D341Med (cell line): ENCODE measurements at regions not wholly inside any gene's neighbourhood (a gene's known extent, or its start where the extent isn't known, plus 50 kb on each side); places are given as distances from the start of the nearest gene placed in this dataset.

ENCODE experiments used
- DNase-seq: peaks from one replicate; pipeline ENCODE4 v3.0.0; 2012; ENCODE audit warnings: low spot score

DNA sequence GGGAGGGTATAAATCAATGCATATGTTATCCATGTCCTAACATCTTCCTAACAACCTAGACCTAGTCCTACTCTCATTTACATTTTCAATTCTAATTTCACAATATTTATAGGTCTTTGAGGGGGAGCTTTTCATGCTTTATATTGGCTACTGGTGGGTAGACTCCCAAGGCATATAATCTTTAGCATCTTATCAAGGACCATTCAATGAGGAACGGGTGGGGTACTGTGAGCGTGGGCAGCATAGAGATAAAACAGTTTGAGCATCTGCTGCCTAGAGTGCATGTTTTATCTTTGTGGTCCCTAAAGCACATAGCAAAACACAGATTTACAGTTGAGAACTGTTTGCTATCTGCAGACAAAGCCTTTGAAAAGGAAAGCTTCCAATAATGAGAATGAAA lies 427.6 kb upstream of the WWC1 start:
- DNase-seq: no peak

DNA sequence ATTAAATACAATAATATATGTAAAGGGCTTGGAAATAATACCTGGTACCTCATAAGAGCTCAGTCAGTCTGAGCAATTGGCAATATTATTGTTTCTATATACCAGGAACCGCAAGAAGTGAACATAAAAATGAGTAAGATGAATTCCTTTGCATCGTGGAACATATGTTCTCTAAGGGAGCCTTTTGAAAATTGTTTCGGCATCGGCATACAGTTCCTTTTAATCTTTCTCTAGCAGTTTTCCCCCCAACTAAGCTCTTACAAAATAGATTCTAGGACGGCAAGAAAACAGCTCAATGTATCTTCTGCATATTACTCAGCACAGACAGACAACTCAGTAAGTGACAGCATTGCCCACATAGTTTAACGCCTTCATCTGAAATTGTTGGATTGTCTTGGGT lies 426.6 kb upstream of the WWC1 start:
- DNase-seq: no peak

DNA sequence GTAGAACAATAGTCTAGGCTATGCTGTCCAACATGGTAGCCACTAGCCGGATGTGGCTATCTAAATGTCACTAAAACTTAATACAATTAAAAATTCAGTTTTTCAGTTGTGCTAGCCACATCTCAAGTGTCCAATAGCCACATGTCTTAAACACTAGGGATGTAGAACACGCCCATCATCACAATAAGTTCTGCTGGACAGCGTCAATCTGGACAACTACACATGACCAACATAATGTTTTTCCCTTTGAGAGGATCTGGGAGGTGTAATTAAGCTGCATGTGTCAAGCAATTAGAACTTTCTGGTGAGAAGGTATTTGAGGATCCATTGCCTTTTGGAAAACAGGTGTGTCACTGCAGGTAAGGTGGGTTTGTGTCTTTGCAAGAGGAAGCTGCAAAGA lies 424.6 kb upstream of the WWC1 start:
- DNase-seq: no peak

DNA sequence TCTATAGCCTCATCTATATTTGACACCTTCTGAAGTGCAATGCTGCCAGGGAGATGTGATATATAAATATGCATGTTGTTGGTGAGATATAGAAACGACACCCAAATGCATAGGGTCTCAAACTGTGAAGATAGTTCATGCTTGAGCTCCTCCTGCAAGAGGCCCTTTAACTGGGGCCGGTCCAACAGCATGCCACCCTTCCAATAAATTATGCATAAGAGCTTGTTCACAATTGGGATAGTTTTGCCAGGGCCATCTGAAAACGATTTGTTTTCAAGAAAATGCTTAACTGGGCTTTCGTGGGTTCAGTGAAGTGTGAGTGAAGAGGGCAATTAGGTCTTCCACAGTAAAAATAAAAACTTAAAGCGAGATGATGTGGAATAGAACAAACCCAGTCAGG lies 424.2 kb upstream of the WWC1 start:
- DNase-seq: no peak

DNA sequence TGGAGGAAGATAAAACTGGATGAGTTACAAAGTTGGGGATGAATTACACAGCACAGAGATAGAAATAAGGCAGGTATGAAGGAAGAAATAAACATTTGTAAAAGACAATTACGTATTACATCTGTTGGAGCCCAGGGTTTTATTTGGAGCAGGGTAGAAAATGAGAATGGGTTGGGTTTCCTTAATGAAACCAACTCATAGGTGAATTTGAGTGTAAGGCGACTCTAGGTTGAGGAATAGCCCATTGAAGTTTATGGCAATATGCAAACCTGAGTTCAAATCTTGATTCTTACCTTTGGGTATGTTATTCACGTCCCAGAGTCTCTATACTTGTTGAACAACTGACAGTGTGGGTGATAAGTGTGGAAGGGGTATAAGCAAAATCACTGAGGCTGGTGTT lies 422.3 kb upstream of the WWC1 start:
- no peak for DNase-seq

DNA sequence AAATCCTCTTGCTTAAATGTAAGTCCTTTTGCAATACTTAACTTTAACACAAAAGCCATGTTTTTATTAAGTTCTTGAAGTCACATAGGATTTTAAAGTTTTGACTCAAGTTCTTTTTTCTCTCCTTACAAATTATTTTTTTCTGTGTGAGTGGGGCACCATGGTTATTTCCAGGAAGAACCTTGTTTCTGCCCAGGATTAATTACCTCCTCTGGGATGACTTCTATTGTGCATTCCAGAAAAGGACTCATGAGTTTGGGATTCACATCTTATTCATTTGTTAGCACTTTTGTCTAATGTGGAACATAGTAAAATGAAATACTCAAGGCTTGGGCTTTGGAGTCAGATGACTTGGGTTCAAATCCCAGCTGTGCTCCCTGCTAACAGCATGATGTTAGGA lies 421.4 kb upstream of the WWC1 start:
- DNase-seq: no peak

DNA sequence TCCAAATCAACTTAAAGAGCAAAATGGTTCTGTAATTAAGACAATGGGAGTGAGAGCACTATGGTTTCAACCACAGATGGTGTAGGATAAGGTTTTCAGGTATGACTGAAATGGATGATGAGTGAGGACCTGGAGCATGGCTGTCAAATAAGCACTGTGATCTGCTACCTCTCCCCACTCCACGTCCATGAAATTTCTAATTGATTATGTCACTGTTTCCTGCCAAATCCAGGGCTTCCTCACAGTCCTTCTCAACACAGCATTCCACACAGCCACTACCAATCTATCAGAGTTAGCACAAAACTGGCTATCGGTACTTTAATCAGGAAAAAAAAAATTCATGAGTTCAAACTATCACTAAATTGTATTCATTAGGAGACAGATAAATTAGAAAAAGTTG lies 420.4 kb upstream of the WWC1 start:
- no peak for DNase-seq

DNA sequence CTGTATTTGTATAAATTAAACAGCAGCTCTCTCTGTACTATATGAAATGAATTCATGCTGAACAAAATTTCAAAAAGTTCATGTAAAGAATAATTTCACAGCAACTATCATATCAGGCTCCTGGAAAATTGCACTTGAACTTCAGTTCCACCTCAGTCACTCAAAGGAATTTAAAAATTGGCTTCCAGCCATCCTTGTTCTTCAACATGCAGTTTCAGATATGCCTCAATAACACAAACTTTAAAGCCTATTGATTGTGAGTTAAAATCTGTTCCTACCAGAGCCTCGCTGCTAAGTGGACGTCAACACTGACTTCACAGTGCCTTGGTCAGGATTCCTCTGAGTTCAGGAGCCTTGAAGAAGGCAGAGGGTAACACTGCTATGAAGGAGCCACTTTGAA lies 418.7 kb upstream of the WWC1 start:
- DNase-seq: no peak

DNA sequence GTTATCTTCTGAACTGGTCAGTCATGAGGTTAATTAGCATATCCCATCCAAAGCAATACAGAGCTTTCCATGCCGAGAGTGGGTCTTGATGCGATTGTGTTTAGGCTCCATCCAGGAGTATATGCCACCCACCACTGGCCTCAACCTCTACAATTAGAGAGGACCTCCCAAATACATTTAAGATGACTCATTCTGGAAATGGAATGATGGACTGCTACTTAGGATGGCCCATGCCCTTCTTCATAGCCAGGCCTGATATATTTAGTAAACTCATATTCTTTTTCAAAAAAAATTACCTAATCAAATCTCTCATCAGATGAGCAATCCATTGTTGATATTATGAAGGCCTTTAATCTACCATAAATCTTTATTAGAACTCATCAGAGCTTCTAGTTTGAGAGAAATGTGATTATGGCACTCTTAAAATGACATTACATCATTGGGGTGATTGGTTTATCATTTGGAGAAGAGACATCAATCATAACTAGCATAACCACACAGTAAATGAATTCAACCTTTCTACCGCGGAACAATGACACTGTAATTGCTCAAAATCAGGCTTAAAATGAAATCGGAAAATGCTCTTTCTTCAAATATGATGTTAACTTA lies 414.2 kb upstream of the WWC1 start:
- DNase-seq: no peak

DNA sequence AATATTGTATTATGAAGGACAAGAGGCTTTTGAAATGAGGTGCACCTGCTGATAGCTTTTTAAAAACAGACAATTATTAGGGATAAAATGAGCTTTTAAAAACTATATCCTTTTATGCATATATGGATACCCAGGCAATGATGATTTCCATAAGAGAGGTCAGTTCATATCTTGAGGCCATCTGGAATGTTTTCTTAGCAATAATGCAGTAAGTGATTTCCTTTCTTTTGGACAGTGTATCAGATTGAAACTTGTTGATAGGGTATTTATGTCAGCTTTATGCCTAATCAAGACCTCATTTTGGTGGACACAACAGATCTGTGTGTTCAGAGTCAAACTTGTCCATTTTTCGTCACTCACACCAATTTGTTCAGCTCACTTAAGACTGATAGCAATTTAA lies 413.5 kb upstream of the WWC1 start:
- DNase-seq: no peak

DNA sequence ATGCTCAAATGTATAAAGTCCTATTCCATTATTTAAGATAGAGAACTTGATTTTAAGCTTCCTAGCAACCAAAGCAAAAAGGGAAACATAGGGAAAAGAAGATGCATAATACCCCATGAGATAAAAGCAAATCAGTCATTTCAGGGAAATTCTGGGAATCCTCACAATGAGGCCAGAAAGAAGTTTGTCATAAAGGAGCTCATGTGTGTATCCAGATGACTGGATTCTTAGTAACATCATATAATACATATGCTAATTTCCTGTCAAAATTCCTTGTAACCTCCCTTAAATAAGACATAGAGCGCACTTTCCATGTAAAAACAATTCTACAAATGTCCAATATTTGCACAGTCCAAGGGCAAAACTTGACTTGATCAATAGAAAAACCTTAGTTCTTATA lies 411.0 kb upstream of the WWC1 start:
- DNase-seq: no peak

DNA sequence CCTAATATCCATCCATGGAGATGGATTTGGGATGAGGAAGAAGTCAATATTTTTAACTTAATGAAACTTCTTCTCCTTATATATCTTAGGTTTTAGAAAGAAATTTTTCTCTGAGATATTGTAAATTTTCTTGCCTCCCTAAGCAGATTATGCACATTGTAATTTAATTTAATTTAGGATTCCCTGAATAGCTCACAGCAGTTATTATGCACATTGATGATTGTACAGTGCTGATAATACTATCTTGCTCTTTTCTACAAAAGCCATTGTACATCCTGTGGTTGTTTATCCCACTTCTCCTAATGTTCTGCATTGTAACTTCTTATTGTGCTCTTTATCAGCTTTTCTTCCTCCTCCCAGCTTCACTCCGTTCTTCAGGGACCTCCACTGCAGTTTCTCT lies 410.4 kb upstream of the WWC1 start:
- DNase-seq: no peak

DNA sequence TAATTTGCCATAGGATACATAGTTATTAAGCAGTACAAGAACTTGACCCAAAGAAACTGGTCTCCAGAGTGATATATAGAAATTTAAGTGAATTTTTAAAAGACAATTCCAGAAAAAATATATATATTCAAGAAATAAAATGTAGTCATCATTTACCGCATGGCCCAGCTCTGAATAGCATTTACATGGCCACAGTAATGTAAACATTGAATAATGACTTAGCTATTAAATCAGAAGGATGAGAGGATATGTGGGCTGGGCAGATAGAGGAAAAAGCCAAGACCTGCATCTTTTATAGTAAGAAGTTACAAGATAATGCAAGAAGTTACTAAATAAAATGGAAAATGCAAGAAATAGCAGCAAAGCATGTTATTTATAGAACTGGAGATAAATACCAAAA lies 405.2 kb upstream of the WWC1 start:
- no peak for DNase-seq

DNA sequence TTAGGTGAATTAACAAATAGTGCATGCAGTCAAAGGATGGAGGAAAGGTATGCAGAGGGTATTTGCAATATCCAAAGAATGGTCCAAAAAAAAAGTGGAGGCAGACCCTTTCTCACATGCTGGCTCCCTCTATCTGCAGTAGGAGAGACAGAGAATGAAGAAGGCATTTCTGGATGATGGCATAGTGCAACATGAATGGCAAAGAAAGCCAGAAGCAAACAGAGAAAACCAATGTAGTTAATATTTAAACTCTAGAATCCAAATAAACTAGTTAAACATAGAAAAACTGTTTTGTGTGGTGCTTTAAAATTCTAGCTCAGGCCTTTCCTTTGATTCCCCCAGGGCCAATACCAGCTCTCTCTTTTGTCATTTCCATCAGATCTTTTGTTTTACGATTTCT lies 403.1 kb upstream of the WWC1 start:
- no peak for DNase-seq

DNA sequence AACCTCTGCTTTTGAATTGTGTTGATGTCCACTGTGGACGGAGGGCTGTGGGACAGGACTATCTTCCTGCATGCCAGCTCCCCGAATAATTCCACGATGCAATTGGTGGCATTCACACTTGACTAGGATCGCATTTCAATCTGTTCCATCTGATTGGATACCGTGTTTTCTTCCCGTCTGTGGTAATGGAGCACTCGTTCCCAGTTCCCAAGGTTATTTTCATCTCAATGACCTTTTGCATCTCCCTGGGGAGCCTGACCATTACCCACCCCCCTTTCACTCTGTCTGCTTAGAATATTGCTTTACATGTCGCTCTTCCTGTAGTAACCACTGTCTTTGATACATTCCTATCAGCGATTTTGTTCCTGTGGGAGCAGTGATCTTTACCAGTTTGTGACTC lies 402.2 kb upstream of the WWC1 start:
- DNase-seq: no peak

DNA sequence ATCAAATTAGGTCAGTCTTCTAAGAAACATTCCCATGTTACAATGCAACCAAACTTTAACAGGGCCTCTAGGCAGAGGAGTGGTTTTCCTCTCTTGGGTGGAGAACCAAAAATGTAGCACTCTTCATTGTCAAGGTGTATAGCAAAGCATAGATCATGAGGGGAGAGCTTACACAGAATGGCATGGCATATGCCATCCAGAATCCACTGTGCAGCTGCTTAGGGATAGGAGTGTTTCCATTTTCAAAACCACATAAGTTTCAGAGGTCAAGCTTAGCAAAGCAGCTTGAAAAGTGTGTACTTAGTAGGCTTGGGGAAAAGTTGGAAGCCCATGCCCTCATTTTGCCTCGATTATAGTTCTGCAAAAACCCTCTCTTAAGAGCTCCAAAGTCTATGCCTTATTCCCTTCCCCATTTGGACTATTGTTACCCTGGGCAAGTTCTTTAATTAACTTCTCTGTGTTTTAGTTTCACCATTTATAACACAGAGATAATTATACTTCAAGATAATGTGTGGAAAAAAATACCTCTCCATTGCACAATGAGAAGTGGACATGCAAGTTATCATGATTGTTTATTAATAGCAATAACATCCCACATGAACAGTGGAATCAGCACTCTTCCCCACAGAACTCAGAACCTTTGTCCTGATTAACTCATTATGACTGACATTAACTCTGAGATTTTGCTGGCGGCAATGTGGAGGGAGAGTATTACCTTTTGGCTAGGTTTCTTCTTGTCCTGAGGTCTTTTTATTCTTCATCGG lies 398.9 kb upstream of the WWC1 start:
- DNase-seq: no peak

DNA sequence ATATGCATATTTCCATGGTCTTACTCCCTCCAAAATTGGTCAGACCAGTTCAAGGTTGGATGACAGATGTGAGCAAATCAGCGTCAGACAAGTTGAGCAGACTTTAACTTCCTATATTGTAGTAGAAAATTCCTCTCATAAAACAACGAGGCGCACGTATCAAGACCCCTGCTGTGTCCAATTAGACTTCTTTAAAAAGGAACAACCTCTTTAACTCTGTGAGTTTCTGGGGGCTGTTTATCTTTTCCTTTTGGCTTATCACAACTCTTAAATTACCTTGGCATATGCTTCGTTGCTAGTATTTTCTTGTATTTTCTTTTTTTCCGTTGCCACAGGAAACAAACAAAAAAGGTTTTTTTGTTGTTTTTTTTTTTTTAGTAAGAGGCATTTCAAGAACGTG lies 398.2 kb upstream of the WWC1 start:
- DNase-seq: no peak

DNA sequence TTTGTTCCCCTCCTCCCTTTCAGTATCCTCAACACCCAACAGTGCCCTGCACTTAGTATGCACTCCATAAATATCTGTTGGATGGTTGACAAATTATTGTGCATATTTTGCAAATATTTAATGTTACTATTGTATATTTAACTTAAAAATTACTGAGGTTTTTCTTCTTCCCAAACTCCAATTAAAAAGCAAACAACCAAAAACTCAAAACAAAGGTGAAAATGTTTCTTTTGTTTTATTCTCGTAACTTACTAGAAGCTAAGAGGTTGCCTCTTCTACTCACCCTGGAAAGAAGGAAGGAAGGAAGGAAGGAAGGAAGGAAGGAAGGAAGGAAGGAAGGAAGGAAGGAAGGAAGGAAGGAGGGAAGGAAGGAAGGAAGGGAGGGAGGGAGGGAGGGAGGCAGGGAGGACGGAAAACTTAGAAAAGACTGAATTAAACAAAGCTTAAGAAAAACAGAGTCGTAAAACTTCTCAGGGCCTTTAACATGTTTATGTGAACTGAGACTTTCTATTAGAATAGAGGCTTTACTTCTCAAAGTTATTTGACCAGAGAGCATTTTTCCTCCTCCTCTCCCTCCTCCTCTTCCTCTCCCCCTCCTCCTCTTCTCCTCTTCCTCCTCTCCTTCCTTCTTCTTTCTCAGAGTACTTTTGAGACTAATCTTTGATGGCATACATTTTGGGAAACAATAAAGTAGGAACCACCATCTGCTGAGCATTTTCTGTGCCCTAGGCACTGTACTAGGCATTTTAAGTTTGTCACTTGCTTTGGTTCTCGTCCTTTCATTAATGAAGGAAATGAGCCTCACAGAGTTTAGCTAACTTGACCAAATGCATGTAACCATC lies 396.6 kb upstream of the WWC1 start:
- no peak for DNase-seq

DNA sequence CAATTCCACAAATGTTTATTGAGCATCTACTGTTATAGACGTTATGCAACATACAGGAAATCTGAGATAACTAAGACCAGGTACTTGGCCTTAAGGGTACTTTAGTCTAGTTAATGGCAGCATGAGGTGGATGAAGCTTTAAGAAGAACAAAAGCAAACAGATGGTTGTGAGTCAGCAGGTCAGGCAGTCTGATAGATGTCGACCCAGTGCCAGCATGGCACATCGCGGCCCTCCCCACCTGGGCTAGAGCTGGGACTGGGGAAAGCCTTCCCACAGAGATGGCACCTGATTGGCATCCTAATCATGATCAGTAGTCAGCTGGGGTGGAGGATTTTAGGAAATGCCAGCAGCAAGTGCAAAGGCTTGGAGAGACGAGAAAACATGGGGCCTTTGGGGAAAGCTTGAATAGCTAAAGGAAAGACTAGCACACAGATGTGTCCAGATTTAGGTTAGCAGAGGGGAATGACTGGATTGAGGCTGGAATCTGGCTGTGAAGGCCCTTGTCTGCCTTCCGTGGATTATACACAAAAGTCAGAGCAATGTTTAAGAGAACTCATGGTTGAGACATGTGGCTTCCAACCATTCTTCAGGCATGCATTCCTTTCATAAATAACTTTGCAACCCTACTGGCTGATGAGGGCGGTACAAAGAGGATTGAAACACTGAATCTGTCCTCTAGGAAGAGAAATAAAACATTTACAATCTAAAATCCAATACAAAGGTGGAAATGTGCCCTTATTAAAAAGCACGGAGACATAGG lies 395.4 kb upstream of the WWC1 start:
- no peak for DNase-seq

DNA sequence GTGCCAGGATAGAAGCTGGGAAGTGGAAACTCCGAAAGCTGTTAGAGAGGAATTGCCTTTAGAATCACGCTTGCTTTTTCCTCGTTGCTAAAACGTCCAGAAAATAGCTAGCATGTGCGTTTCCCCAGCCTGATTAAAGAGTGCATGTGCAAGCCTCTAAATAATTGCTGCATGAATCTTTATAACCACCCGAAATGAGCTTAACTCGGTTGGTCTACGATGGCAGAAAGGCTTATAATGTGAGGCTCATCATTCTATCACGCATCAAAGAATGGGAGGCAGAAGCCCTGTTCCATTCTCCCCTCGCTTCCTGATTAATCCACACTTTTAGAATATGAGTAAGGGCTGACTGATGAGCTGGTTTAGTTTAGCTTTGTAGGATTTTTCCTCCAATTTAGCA lies 394.6 kb upstream of the WWC1 start:
- DNase-seq: no peak

DNA sequence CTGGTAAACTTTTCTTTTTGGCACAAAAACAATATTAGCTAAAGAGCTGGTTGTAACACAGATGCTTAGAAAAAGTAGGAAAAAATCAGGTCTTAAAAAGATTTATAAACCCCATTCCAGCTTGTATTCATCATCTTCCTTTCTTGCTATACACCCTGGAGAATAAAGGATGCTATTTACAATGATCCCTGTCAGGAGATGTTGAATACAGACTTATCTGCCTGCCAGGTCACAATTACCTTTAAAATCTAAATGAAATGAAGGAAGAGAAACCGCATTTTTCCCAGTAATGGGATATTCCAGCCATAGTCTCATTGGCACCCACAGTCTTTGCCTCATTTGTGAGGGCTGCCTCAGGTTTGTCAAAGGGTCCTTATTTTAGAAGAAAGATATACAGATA lies 394.1 kb upstream of the WWC1 start:
- no peak for DNase-seq

DNA sequence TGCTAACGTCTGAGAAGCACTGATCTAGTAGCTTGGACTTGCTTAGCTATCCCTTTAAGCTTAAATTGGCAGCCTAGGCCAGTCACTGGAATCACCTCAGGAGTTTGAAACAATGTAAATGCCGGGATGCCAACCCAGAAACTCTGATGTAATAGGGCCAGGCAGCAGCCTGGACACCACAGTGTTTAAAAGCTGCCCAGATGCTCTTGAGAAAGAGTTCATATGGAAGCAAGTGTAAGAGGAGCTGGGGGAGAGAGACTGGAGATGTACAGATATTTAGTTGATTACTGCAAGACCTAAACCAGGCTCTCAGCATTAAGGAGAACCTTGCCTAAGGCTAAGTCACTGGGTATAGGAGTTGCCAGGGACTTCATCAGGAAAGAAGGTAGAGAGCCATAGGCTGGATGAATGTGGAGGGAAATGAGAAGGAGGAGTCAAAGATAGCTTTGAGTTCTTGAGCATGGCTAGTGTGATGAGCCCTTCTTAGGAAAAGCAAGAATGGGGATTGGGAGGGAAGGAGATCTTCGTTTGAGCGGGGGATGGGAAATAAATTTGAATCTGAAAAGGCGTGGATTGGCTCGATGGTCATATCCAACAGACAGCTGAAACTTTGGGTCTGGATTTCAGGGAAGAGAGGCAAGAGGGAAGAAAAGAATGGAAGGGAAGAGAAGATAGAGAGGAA lies 392.9 kb upstream of the WWC1 start:
- DNase-seq: no peak
